Endothelial cell of umbilical vein (primary cell): ENCODE measurements at regions not wholly inside any gene's neighbourhood (a gene's known extent, or its start where the extent isn't known, plus 50 kb on each side); places are given as distances from the start of the nearest gene placed in this dataset.

Experiments
- BruUV-seq: library from RNA; stranded (reverse); fragments of 400-500 nt; replicated peaks from 2 replicates; lab custom pipeline; 2021; lab: Mats Ljungman, UMichigan
- CTCF ChIA-PET: fragments of 300-600, 350-600 bp; sonication (Branson Sonifier 250); formaldehyde crosslinking; loops from one replicate; lab custom pipeline; 2021; ENCODE audit warnings: antibody characterized with exemption, inconsistent platforms; lab: Charles Lee
- POLR2A ChIA-PET: fragments of 300-600, 350-600 bp; sonication (Branson Sonifier 250); formaldehyde crosslinking; loops from one replicate; lab custom pipeline; 2021; ENCODE audit warnings: antibody characterized with exemption, inconsistent platforms; lab: Charles Lee
- DNase-seq: peaks from one replicate; pipeline ENCODE4 v3.0.0-alpha.2; 2011; ENCODE audit warnings: low read depth, low spot score
- FAIRE-seq: peaks from 2 replicates; lab custom pipeline; 2011; peaks lifted over from hg19 to GRCh38; lab: Jason Lieb, UNC
- H2AFZ ChIP-seq: 2 replicates; pipeline ENCODE4 v1.6.0; 2012; ENCODE audit warnings: low read depth, low read length, control low read depth, inconsistent platforms
- H3K27ac ChIP-seq: 2 replicates; pipeline ENCODE4 v1.5.1; 2011; ENCODE audit warnings: low read depth, mild to moderate bottlenecking, control low read depth, low read length, moderate library complexity; ENCODE audit not compliant: insufficient read depth
- H3K27me3 ChIP-seq, 2 experiments: 2 replicates each; pipeline versions ENCODE4 v1.6.0 to v1.6.1; 2011; ENCODE audit warnings: low read length in 2 of 2, mixed read lengths in 1 of 2; ENCODE audit not compliant: control insufficient read depth in 2 of 2, insufficient read depth in 2 of 2
- H3K36me3 ChIP-seq, 2 experiments: 2 replicates in 1 of 2; 3 replicates in 1 of 2; pipeline ENCODE4 v1.5.1; 2011; ENCODE audit warnings: low read length in 2 of 2, mild to moderate bottlenecking in 1 of 2, moderate library complexity in 1 of 2; ENCODE audit not compliant: control insufficient read depth in 2 of 2, insufficient read depth in 2 of 2; ENCODE audit errors: extremely low read depth in 1 of 2
- H3K4me1 ChIP-seq: 3 replicates; pipeline ENCODE4 v1.5.1; 2011; ENCODE audit warnings: mild to moderate bottlenecking, low read length; ENCODE audit not compliant: control insufficient read depth, insufficient read depth; ENCODE audit errors: extremely low read depth
- H3K4me2 ChIP-seq: 2 replicates; pipeline ENCODE4 v1.6.1; 2011; ENCODE audit warnings: low read length, control low read depth, mixed read lengths; ENCODE audit not compliant: insufficient read depth
- H3K4me3 ChIP-seq, 3 experiments: fragments of 200-600 bp in 1 of 3; sonication (generic), shearing (Covaris generic) in 1 of 3; replicated peaks in 1 of 3; 2 replicates each; pipeline ENCODE4 v1.5.1; 2011 to 2016; ENCODE audit warnings: control low read depth in 3 of 3, low read length in 3 of 3, mild to moderate bottlenecking in 2 of 3, inconsistent platforms in 1 of 3, low read depth in 1 of 3, moderate library complexity in 1 of 3; ENCODE audit not compliant: insufficient read depth in 1 of 3
- H3K79me2 ChIP-seq: 2 replicates; pipeline ENCODE4 v1.6.0; 2012; ENCODE audit warnings: low read length, inconsistent platforms; ENCODE audit not compliant: control insufficient read depth, insufficient read depth
- H3K9ac ChIP-seq: replicated peaks from 2 replicates; pipeline ENCODE3; 2011; ENCODE audit warnings: low read length, control low read depth; ENCODE audit not compliant: insufficient read depth; ENCODE audit errors: extremely low read depth
- H3K9me1 ChIP-seq: replicated peaks from 3 replicates; pipeline ENCODE4 v1.6.0; 2011; ENCODE audit warnings: mild to moderate bottlenecking, low read length; ENCODE audit not compliant: control insufficient read depth, insufficient read depth; ENCODE audit errors: extremely low read depth
- H3K9me3 ChIP-seq: replicated peaks from 2 replicates; pipeline ENCODE4 v1.5.1; 2012; ENCODE audit warnings: low read length, inconsistent platforms; ENCODE audit not compliant: control insufficient read depth, insufficient read depth
- H4K20me1 ChIP-seq: replicated peaks from 2 replicates; pipeline ENCODE3; 2011; ENCODE audit warnings: mild to moderate bottlenecking, low read length; ENCODE audit not compliant: control insufficient read depth, insufficient read depth; ENCODE audit errors: extremely low read depth
- CTCF ChIP-seq, 2 donors: IDR thresholded peaks; 1 replicate in 1 of 2; 2 replicates in 1 of 2; pipeline ENCODE4 v1.5.1; 2011; ENCODE audit warnings: low read length in 2 of 2, mild to moderate bottlenecking in 2 of 2, moderate library complexity in 2 of 2, control low read depth in 1 of 2, inconsistent platforms in 1 of 2, low read depth in 1 of 2; ENCODE audit not compliant: insufficient read depth in 1 of 2; ENCODE audit errors: extremely low read depth in 1 of 2
- EZH2 ChIP-seq: IDR thresholded peaks from 2 replicates; pipeline ENCODE4 v1.6.1; 2012; ENCODE audit warnings: borderline replicate concordance, low read depth, mild to moderate bottlenecking, moderate library complexity, low read length, inconsistent platforms; ENCODE audit not compliant: severe bottlenecking
- FOS ChIP-seq: IDR thresholded peaks from 2 replicates; pipeline ENCODE4 v1.6.1; 2011; ENCODE audit warnings: mild to moderate bottlenecking, low read length, moderate library complexity, borderline replicate concordance; ENCODE audit not compliant: insufficient read depth
- GATA2 ChIP-seq: IDR thresholded peaks from 2 replicates; pipeline ENCODE4 v1.7.0; 2011; ENCODE audit warnings: low read depth, mild to moderate bottlenecking, moderate library complexity, mixed read lengths, low read length; ENCODE audit not compliant: insufficient read length, insufficient read depth
- JUN ChIP-seq: IDR thresholded peaks from 2 replicates; pipeline ENCODE4 v1.6.1; 2011; ENCODE audit warnings: borderline replicate concordance, low read depth; ENCODE audit not compliant: insufficient read length, insufficient read depth
- MAX ChIP-seq: IDR thresholded peaks from 2 replicates; pipeline ENCODE4 v1.6.1; 2011; ENCODE audit not compliant: insufficient read depth, insufficient read length
- MYC ChIP-seq: IDR thresholded peaks from one replicate; pipeline ENCODE4 v1.6.1; 2011; ENCODE audit warnings: mild to moderate bottlenecking, low read depth, low read length
- POLR2A ChIP-seq: IDR thresholded peaks from 2 replicates; pipeline ENCODE4 v1.6.1; 2012; ENCODE audit warnings: low read depth, mild to moderate bottlenecking, control low read depth, low read length
- POLR2AphosphoS5 ChIP-seq: IDR thresholded peaks from 2 replicates; pipeline ENCODE4 v1.6.1; 2012; ENCODE audit warnings: low read depth, mild to moderate bottlenecking, control low read depth, low read length, moderate library complexity; ENCODE audit not compliant: insufficient read depth
- dilution Hi-C: fragments of 300-500 bp; cut with MboI; formaldehyde crosslinking; loops from one replicate; pipeline ENCODE4 v1.15.0; 2019; ENCODE audit warnings: low sequenced_read_pairs; ENCODE audit not compliant: extremely low pct_ligation_motif_present
- intact Hi-C: fragments of 100-400 bp; cut with micrococcal nuclease; formaldehyde crosslinking; loops from one replicate; pipeline ENCODE4 v1.10.0; 2022

DNA sequence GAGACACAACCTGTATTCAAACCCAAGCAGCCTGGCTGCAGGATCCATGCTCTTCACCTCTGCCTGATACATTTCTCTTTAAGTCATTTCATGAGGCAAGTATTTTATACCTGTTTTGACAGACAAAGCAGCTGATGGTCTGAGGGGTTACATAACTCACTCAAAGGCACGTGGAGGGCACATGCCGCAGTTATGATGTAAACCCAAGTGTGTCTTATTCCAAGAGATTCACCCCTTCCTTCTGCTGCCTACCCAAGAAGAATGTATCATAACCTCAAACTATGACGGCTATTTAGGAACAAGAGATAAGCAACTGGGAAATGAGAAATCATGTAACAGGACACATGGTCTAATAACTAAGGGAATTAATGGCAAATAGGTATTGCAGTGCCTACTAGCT is 329.8 kb upstream of the TMPO start:
- FAIRE-seq (no peak), DNase-seq (no peak)
- TF ChIP-seq MAX (no peak), POLR2A (no peak), GATA2 (no peak), MYC (no peak), EZH2 (no peak), FOS (no peak), POLR2AphosphoS5 (no peak), CTCF (IDR thresholded peaks at IDR 0.05; ENCODE audit: extremely low read depth in 1 of 2, insufficient read depth in 1 of 2, low read depth in 1 of 2, low read length in 2 of 2) (no peak), JUN (no peak)
- no peaks in the 10 kb centered on the region for H3K27me3 ChIP-seq
- CTCF ChIA-PET = no interaction called here
- H3K4me3 ChIP-seq = no peak overlapping the region
- dilution Hi-C loops (no loop called here), intact Hi-C loops (loop anchor here (5.0 kb wide), 1 partner anchor 1982 kb away; no protein-coding TSS in a partner anchor)
- peaks cover 8% of the 10 kb centered on the region for H3K4me1 ChIP-seq
- no TSS peak for BruUV-seq
- POLR2A ChIA-PET = no interaction called here
- H4K20me1 ChIP-seq = no peaks in the 10 kb centered on the region
- H3K27ac ChIP-seq = no peak overlapping the region
- no peak overlapping the region for H3K4me2 ChIP-seq
- H3K9me3 ChIP-seq = no peaks in the 10 kb centered on the region
- H3K9me1 ChIP-seq = no peaks in the 10 kb centered on the region
- no peaks in the 10 kb centered on the region for H3K36me3 ChIP-seq
- H3K9ac ChIP-seq = no peak overlapping the region
- no peak overlapping the region for H2AFZ ChIP-seq
- no peaks in the 10 kb centered on the region for H3K79me2 ChIP-seq
